ENCODE measurements at regions not wholly inside any gene's neighbourhood (a gene's known extent, or its start where the extent isn't known, plus 50 kb on each side); places are given as distances from the start of the nearest gene placed in this dataset.

DNA sequence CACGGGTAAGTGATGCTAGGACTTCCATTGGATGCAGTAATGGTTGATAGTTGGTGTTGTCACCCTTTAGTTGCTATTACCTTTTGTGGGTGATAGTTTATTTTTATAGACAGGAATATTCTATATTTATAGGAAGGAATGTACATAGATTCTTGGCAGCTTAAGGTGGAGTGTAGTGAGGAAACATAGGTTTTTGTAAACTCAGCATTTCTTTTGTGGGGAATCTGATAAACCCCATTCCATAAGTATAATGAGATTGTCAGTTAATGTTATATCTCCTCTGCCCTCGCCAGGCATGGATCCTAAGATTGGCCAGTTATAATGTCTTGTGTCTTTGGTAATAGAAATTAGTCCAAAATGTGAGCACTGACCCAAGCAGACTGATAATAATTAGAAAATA lies 262.7 kb downstream of the JRKL start:
- no peak for TF ChIP-seq POLR2A (IDR thresholded peaks at IDR 0.05; ENCODE audit: low read depth, low read length)
- no peak for TF ChIP-seq CTCF (IDR thresholded peaks at IDR 0.05; ENCODE audit: extremely low read depth in 1 of 2, insufficient read depth in 1 of 2, low read depth in 1 of 2, low read length in 2 of 2)
- no peak for TF ChIP-seq MYC (IDR thresholded peaks at IDR 0.05; ENCODE audit: low read depth, low read length)
- no peak for TF ChIP-seq POLR2AphosphoS5 (IDR thresholded peaks at IDR 0.05; ENCODE audit: insufficient read depth, low read depth, low read length)
- no peak for TF ChIP-seq FOS (IDR thresholded peaks at IDR 0.05; ENCODE audit: borderline replicate concordance, insufficient read depth, low read length)
- TF ChIP-seq JUN (IDR thresholded peaks at IDR 0.05; ENCODE audit: borderline replicate concordance, insufficient read depth, insufficient read length, low read depth) = no peak
- TF ChIP-seq EZH2 (IDR thresholded peaks at IDR 0.05; ENCODE audit: borderline replicate concordance, low read depth, low read length, severe bottlenecking) = no peak

Data from endothelial cell of umbilical vein (primary cell).